HepG2 (cell line): ENCODE measurements at regions not wholly inside any gene's neighbourhood (a gene's known extent, or its start where the extent isn't known, plus 50 kb on each side); places are given as distances from the start of the nearest gene placed in this dataset.
A peak's percentile ranks its signal among the peaks of the same experiment; 100 is the strongest.

Experiments
- BHLHE40 ChIP-seq: IDR thresholded peaks from 2 replicates; pipeline ENCODE4 v1.6.1; 2011; ENCODE audit warnings: low read length, improper control_type of control experiment
- HNF4A ChIP-seq: sonication (generic); formaldehyde crosslinking; IDR thresholded peaks from 2 replicates; pipeline ENCODE4 v1.4.0; 2020; ENCODE audit warnings: missing genetic modification reagents
- JARID2 ChIP-seq: sonication (generic); formaldehyde crosslinking; IDR thresholded peaks from 2 replicates; pipeline ENCODE4 v1.8.1; 2023; ENCODE audit warnings: missing genetic modification reagents, inconsistent platforms; ENCODE audit not compliant: insufficient replicate concordance
- LCORL ChIP-seq, 2 experiments: fragments of 450-650 bp in 1 of 2; sonication (generic) in 1 of 2; formaldehyde crosslinking in 1 of 2; IDR thresholded peaks; 2 replicates each; pipeline versions ENCODE4 v1.5.0 to v1.6.1; 2017 to 2020; ENCODE audit warnings: antibody characterized with exemption in 1 of 2, missing genetic modification reagents in 1 of 2
- NFYB ChIP-seq: sonication (generic); formaldehyde crosslinking; IDR thresholded peaks from 2 replicates; pipeline ENCODE4 v1.4.0; 2020; ENCODE audit warnings: missing genetic modification reagents
- NFYC ChIP-seq: IDR thresholded peaks from 2 replicates; pipeline ENCODE4 v1.6.1; 2016; ENCODE audit warnings: missing genetic modification reagents, missing compliant biosample characterization
- NR2F6 ChIP-seq, 2 experiments: IDR thresholded peaks; 2 replicates each; pipeline ENCODE4 v1.6.1; 2016; ENCODE audit warnings: antibody characterized with exemption in 1 of 2, mild to moderate bottlenecking in 1 of 2
- RAD51 ChIP-seq: fragments of 450-650 bp; IDR thresholded peaks from 2 replicates; pipeline ENCODE4 v1.6.1; 2016; ENCODE audit warnings: borderline replicate concordance
- STAG1 ChIP-seq: sonication (generic); formaldehyde crosslinking; IDR thresholded peaks from 2 replicates; pipeline ENCODE4 v1.4.0; 2020; ENCODE audit warnings: missing genetic modification reagents
- THAP11 ChIP-seq: IDR thresholded peaks from 2 replicates; pipeline ENCODE4 v1.6.1; 2016; ENCODE audit warnings: missing biosample characterization, missing genetic modification reagents
- ZFX ChIP-seq: sonication (generic); formaldehyde crosslinking; IDR thresholded peaks from 2 replicates; pipeline ENCODE4 v1.4.0; 2020; ENCODE audit warnings: mild to moderate bottlenecking, low read depth, missing genetic modification reagents, moderate library complexity
- ZNF143 ChIP-seq: sonication (generic); formaldehyde crosslinking; IDR thresholded peaks from 2 replicates; pipeline ENCODE4 v1.4.0; 2020; ENCODE audit warnings: missing genetic modification reagents
- ZNF24 ChIP-seq: fragments of 450-650 bp; IDR thresholded peaks from 2 replicates; pipeline ENCODE4 v1.6.1; 2017; ENCODE audit warnings: antibody characterized with exemption, mild to moderate bottlenecking
- ZNF331 ChIP-seq: sonication (generic); formaldehyde crosslinking; IDR thresholded peaks from 2 replicates; pipeline ENCODE4 v1.4.0; 2020; ENCODE audit warnings: missing genetic modification reagents
- ZNF496 ChIP-seq: sonication (generic); formaldehyde crosslinking; IDR thresholded peaks from 2 replicates; pipeline ENCODE4 v1.8.1; 2023; ENCODE audit warnings: mild to moderate bottlenecking, moderate library complexity, missing genetic modification reagents; ENCODE audit not compliant: insufficient replicate concordance
- ZSCAN21 ChIP-seq: sonication (generic); formaldehyde crosslinking; IDR thresholded peaks from 2 replicates; pipeline ENCODE4 v1.8.0; 2022; ENCODE audit warnings: mild to moderate bottlenecking, missing genetic modification reagents, moderate library complexity, borderline replicate concordance
- TF ChIP-seq, protein P1 (sequence below): IDR thresholded peaks from 2 replicates; pipeline ENCODE4 v1.6.1; 2016; ENCODE audit warnings: missing biosample characterization, missing genetic modification reagents, low read depth
- TF ChIP-seq, protein P2 (sequence below), 2 experiments: sonication (generic) in 1 of 2; formaldehyde crosslinking in 1 of 2; IDR thresholded peaks; 2 replicates each; pipeline versions ENCODE4 v1.5.1 to v1.6.1; 2011 to 2020; ENCODE audit warnings: borderline replicate concordance in 1 of 2, low read depth in 1 of 2, low read length in 1 of 2, mild to moderate bottlenecking in 1 of 2, missing genetic modification reagents in 1 of 2, moderate library complexity in 1 of 2
- TF ChIP-seq, protein P3 (sequence below): sonication (generic); formaldehyde crosslinking; IDR thresholded peaks from 2 replicates; pipeline ENCODE4 v1.8.0; 2022; ENCODE audit warnings: missing genetic modification reagents, mild to moderate bottlenecking, borderline replicate concordance
- TF ChIP-seq, protein P4 (sequence below): sonication (generic); formaldehyde crosslinking; IDR thresholded peaks from 2 replicates; pipeline ENCODE4 v1.4.0; 2020; ENCODE audit warnings: mild to moderate bottlenecking, missing genetic modification reagents, borderline replicate concordance

DNA sequence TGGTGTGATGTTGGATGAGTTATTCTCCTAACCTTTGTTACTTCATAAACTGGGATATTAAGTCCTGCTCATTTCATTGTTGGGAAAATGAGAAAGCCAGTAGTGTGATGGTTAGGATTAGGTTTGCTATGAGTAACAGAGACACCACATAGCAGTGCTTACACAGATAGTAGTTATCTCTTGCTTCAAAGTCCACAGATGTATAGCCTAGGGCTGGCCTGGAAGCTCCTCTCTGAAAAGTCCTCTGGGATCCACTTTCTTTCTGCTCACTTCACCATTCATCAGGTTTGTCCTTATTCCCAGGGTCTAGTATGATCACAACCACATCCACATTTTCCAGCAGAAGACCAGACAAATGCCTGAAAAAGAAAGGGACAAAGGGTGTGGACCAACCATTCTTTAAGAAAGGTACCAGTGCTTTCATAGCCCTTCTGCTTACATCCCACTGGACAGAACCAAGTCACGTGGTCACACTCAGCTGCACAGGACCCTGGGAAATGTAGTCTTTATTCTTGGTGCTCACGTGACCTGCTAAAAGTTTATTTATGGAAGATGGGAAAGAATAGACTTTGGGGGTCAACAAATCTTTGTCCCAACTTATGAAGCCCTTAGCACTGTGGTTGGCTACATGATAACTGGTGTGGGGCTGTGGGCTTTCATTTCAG is 108.9 kb downstream of the INSIG2 start (continued):
- TF ChIP-seq, protein P1, sequence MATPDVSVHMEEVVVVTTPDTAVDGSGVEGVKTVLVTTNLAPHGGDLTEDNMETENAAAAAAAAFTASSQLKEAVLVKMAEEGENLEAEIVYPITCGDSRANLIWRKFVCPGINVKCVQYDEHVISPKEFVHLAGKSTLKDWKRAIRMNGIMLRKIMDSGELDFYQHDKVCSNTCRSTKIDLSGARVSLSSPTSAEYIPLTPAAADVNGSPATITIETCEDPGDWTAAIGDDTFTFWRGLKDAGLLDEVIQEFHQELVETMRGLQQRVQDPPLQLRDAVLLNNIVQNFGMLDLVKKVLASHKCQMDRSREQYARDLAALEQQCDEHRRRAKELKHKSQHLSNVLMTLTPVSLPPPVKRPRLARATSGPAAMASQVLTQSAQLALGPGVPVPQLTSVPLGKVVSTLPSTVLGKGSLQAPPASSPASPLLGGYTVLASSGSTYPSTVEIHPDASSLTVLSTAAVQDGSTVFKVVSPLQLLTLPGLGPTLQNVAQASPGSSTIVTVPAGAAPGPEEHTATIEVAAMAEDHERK (CRISPR knock-in tag), result no peak
- TF ChIP-seq STAG1, result no peak
- peak; percentile 96 for TF ChIP-seq THAP11 (CRISPR knock-in tag)
- TF ChIP-seq, protein P2, sequence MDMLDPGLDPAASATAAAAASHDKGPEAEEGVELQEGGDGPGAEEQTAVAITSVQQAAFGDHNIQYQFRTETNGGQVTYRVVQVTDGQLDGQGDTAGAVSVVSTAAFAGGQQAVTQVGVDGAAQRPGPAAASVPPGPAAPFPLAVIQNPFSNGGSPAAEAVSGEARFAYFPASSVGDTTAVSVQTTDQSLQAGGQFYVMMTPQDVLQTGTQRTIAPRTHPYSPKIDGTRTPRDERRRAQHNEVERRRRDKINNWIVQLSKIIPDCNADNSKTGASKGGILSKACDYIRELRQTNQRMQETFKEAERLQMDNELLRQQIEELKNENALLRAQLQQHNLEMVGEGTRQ (IDR thresholded peaks at IDR 0.05; ENCODE audit: low read depth, low read length), result peak; percentile 94
- TF ChIP-seq, protein P2 (CRISPR knock-in tag; IDR thresholded peaks at IDR 0.05; ENCODE audit: borderline replicate concordance), result peak; percentile 83; the same call in 1 of the 2 replicates
- TF ChIP-seq HNF4A (CRISPR knock-in tag), result no peak
- TF ChIP-seq, protein P3, sequence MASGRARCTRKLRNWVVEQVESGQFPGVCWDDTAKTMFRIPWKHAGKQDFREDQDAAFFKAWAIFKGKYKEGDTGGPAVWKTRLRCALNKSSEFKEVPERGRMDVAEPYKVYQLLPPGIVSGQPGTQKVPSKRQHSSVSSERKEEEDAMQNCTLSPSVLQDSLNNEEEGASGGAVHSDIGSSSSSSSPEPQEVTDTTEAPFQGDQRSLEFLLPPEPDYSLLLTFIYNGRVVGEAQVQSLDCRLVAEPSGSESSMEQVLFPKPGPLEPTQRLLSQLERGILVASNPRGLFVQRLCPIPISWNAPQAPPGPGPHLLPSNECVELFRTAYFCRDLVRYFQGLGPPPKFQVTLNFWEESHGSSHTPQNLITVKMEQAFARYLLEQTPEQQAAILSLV (CRISPR knock-in tag), result no peak
- TF ChIP-seq ZNF143 (CRISPR knock-in tag), result peak; percentile 86
- no peak for TF ChIP-seq ZSCAN21
- TF ChIP-seq ZNF24, result no peak
- peak; percentile 44; the same call in 1 of the 2 replicates for TF ChIP-seq NFYC (CRISPR knock-in tag)
- TF ChIP-seq LCORL (IDR thresholded peaks at IDR 0.05), result no peak
- no peak for TF ChIP-seq LCORL (CRISPR knock-in tag; IDR thresholded peaks at IDR 0.05)
- no peak for TF ChIP-seq ZNF496 (CRISPR knock-in tag)
- TF ChIP-seq NR2F6 (IDR thresholded peaks at IDR 0.05), result no peak
- no peak for TF ChIP-seq NR2F6 (CRISPR knock-in tag; IDR thresholded peaks at IDR 0.05)
- peak; percentile 92 for TF ChIP-seq RAD51
- TF ChIP-seq JARID2 (CRISPR knock-in tag), result no peak
- 0 out of 2 replicates have a peak, but pooled peaks have one; percentile 25 for TF ChIP-seq NFYB
- TF ChIP-seq ZFX (CRISPR knock-in tag), result no peak
- TF ChIP-seq, protein P4, sequence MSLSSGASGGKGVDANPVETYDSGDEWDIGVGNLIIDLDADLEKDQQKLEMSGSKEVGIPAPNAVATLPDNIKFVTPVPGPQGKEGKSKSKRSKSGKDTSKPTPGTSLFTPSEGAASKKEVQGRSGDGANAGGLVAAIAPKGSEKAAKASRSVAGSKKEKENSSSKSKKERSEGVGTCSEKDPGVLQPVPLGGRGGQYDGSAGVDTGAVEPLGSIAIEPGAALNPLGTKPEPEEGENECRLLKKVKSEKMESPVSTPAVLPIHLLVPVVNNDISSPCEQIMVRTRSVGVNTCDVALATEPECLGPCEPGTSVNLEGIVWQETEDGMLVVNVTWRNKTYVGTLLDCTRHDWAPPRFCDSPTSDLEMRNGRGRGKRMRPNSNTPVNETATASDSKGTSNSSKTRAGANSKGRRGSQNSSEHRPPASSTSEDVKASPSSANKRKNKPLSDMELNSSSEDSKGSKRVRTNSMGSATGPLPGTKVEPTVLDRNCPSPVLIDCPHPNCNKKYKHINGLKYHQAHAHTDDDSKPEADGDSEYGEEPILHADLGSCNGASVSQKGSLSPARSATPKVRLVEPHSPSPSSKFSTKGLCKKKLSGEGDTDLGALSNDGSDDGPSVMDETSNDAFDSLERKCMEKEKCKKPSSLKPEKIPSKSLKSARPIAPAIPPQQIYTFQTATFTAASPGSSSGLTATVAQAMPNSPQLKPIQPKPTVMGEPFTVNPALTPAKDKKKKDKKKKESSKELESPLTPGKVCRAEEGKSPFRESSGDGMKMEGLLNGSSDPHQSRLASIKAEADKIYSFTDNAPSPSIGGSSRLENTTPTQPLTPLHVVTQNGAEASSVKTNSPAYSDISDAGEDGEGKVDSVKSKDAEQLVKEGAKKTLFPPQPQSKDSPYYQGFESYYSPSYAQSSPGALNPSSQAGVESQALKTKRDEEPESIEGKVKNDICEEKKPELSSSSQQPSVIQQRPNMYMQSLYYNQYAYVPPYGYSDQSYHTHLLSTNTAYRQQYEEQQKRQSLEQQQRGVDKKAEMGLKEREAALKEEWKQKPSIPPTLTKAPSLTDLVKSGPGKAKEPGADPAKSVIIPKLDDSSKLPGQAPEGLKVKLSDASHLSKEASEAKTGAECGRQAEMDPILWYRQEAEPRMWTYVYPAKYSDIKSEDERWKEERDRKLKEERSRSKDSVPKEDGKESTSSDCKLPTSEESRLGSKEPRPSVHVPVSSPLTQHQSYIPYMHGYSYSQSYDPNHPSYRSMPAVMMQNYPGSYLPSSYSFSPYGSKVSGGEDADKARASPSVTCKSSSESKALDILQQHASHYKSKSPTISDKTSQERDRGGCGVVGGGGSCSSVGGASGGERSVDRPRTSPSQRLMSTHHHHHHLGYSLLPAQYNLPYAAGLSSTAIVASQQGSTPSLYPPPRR (CRISPR knock-in tag), result no peak
- TF ChIP-seq BHLHE40, result peak; percentile 68; the same call in 1 of the 2 replicates
- no peak for TF ChIP-seq ZNF331 (CRISPR knock-in tag)
